Adrenal gland (tissue), 5 donors: ENCODE measurements at regions not wholly inside any gene's neighbourhood (a gene's known extent, or its start where the extent isn't known, plus 50 kb on each side); places are given as distances from the start of the nearest gene placed in this dataset.

Source experiments
- POLR2A ChIP-seq, 2 donors: fragments of 450-650 bp; IDR thresholded peaks; one replicate each; pipeline ENCODE4 v1.6.1; 2017; ENCODE audit warnings: antibody characterized with exemption in 2 of 2, mild to moderate bottlenecking in 2 of 2, moderate library complexity in 1 of 2
- TF ChIP-seq, protein P1 (sequence below), 6 experiments: fragments of 450-650 bp in 4 of 6; fragments of 200-600 bp in 2 of 6; sonication (generic) in 1 of 6; IDR thresholded peaks; 1 replicate in 5 of 6; 2 replicates in 1 of 6; pipeline versions ENCODE4 v1.5.1 to v1.8.0; 2016 to 2021; ENCODE audit warnings: antibody characterized with exemption in 6 of 6, mild to moderate bottlenecking in 2 of 6, moderate library complexity in 1 of 6
- donor health status: DM: no; HTN: no; CAD: no.

DNA sequence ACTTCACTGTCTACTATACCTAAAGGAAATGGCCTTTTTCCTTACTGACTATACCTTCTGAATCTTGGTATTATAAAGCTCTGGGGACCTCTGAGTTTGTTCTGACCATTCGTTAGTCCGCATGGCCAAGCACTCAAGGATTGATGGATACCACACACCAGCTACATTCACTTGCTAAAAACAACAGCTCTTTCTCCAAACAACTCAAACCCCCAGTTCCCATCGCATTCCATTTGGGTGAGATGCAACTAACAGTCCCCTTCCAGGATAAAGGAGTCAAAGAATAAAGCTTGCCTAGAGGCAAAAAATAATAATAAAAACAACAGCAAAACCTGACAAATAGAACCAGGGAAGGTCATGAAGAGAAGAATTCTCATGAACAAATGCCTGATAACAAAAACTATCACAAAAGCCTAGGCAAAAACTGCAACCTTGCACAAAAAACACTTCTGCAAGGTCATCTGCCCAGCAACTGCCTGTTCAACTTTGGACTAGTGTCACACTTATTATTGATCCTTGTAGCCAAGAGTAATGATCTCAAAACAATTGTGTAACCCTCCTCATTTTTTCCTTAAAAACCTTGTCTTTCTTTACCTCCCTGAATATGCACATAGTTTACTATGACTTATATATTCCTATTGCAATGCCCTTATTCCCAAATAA lies 139.0 kb upstream of the GUCY1A2 start:
- TF ChIP-seq, protein P1, sequence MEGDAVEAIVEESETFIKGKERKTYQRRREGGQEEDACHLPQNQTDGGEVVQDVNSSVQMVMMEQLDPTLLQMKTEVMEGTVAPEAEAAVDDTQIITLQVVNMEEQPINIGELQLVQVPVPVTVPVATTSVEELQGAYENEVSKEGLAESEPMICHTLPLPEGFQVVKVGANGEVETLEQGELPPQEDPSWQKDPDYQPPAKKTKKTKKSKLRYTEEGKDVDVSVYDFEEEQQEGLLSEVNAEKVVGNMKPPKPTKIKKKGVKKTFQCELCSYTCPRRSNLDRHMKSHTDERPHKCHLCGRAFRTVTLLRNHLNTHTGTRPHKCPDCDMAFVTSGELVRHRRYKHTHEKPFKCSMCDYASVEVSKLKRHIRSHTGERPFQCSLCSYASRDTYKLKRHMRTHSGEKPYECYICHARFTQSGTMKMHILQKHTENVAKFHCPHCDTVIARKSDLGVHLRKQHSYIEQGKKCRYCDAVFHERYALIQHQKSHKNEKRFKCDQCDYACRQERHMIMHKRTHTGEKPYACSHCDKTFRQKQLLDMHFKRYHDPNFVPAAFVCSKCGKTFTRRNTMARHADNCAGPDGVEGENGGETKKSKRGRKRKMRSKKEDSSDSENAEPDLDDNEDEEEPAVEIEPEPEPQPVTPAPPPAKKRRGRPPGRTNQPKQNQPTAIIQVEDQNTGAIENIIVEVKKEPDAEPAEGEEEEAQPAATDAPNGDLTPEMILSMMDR (IDR thresholded peaks at IDR 0.05) = no peak
- no peak for TF ChIP-seq POLR2A (IDR thresholded peaks at IDR 0.05)
